Ishikawa (cell line): ENCODE measurements at regions not wholly inside any gene's neighbourhood (a gene's known extent, or its start where the extent isn't known, plus 50 kb on each side); places are given as distances from the start of the nearest gene placed in this dataset.

Experiments
- CEBPB ChIP-seq: IDR thresholded peaks from 2 replicates; pipeline ENCODE4 v1.6.1; 2012
- EP300 ChIP-seq: IDR thresholded peaks from 2 replicates; pipeline ENCODE4 v1.6.1; 2012; ENCODE audit warnings: borderline replicate concordance
- FOXM1 ChIP-seq: IDR thresholded peaks from 2 replicates; pipeline ENCODE4 v1.6.1; 2012; ENCODE audit warnings: low read depth, borderline replicate concordance
- MAX ChIP-seq: IDR thresholded peaks from 2 replicates; pipeline ENCODE4 v1.6.1; 2012
- NFIC ChIP-seq: IDR thresholded peaks from 2 replicates; pipeline ENCODE4 v1.6.1; 2012
- RAD21 ChIP-seq: IDR thresholded peaks from 2 replicates; pipeline ENCODE4 v1.6.1; 2012; ENCODE audit warnings: low read depth
- REST ChIP-seq: IDR thresholded peaks from 2 replicates; pipeline ENCODE4 v1.6.1; 2012; ENCODE audit warnings: low read depth, mild to moderate bottlenecking
- TAF1 ChIP-seq: IDR thresholded peaks from 2 replicates; pipeline ENCODE4 v1.6.1; 2012; ENCODE audit warnings: low read depth, mild to moderate bottlenecking
- ZBTB7A ChIP-seq: IDR thresholded peaks from 2 replicates; pipeline ENCODE4 v1.6.1; 2012; ENCODE audit warnings: low read depth

DNA sequence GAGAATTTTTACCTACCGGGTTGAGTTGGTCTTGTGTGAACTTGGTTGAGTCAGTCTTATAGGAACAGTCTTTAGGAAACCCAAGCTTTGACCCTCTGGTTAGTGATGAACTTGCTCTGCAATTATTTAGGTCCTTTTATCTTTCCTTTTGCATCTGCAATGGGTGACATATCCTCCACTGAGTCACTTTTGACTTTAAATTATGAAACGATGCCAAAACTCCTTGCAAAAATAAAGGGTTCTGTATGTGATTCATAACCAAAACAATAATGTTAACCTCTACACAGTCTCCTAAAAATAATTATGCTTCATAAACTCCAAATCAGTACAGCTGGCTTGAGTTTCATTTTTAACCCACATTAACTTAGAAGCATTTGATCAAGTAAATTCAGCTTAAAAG is 979.4 kb downstream of the GALC start:
- TF ChIP-seq NFIC (no peak), REST (no peak), RAD21 (no peak), CEBPB (no peak), TAF1 (no peak), MAX (no peak), EP300 (no peak), ZBTB7A (no peak), FOXM1 (no peak)
